ENCODE measurements at regions not wholly inside any gene's neighbourhood (a gene's known extent, or its start where the extent isn't known, plus 50 kb on each side); places are given as distances from the start of the nearest gene placed in this dataset.

- TF ChIP-seq CTCF (IDR thresholded peaks at IDR 0.05; ENCODE audit: borderline replicate concordance, extremely low read depth, low read length, poor library complexity, severe bottlenecking) (no peak), EZH2 (IDR thresholded peaks at IDR 0.05; ENCODE audit: borderline replicate concordance, low read depth, low read length, severe bottlenecking) (no peak)
These were observed 238.4 kb upstream of the CCDC196 start for GRCh38 chr14:66247662-66248193.
